ENCODE measurements at regions not wholly inside any gene's neighbourhood (a gene's known extent, or its start where the extent isn't known, plus 50 kb on each side); places are given as distances from the start of the nearest gene placed in this dataset.

- no peak for TF ChIP-seq CTCF (IDR thresholded peaks at IDR 0.05)
- TF ChIP-seq EP300 (IDR thresholded peaks at IDR 0.05) = peak in 1 of 2 donors; percentile 55
- TF ChIP-seq POLR2A (IDR thresholded peaks at IDR 0.05) = no peak
Measured at GRCh38 chr13:33611121-33611805, 206.7 kb upstream of the RFC3 start.
